NCI-H2196 (cell line): ENCODE measurements at regions not wholly inside any gene's neighbourhood (a gene's known extent, or its start where the extent isn't known, plus 50 kb on each side); places are given as distances from the start of the nearest gene placed in this dataset.
"Not testable (repeated sequence)": the region's sequence is repeated elsewhere in the genome, so short reads cannot be mapped to it uniquely, and the experiment has no call there.

ENCODE experiments used
- DNase-seq: peaks from one replicate; lab custom pipeline; 2025; ENCODE audit not compliant: unreplicated experiment; lab: John Stamatoyannopoulos, UW

DNA sequence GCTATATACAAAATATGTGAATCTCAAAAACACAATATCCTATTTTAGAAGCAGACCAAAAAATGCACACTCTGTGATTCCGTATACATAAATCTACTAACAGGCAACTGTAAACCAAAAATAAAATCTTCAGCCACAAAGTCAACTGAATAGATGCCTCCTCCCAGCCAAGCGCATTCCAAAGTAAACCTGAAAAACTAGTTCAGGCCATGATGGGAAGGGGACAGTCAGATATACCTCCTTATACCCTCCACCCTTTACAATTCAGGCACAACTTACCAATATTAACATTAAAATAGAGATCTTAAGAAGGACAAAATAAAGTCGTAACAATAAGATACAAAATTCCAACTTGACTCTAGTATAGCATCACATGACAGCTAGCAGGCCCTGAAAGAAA lies 1604.5 kb upstream of the NUDT12 start:
- no peak for DNase-seq

GRCh38 chr5:105163547-105163946 lies 1601.0 kb upstream of the NUDT12 start:
- no peak for DNase-seq

DNA sequence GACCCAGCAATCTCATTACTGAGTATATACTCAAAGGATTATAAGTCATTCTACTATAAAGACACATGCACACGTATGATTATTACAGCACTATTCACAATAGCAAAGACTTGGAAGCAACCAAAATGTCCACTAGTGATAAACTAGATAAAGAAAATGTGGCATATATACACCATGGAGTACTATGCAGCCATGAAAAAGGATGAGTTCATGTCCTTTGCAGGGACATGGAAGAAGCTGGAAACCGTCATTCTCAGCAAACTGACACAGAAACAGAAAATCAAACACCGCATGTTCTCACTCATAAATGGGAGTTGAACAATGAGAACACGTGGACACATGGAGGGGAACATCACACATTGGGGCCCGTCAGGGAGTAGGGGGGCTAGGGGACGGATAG lies 1600.0 kb upstream of the NUDT12 start:
- not testable (repeated sequence) for DNase-seq

- DNase-seq: no peak
These were observed 1595.9 kb upstream of the NUDT12 start for GRCh38 chr5:105158526-105158925.

- no peak for DNase-seq
These were observed 1587.7 kb upstream of the NUDT12 start for GRCh38 chr5:105150323-105150722.

DNA sequence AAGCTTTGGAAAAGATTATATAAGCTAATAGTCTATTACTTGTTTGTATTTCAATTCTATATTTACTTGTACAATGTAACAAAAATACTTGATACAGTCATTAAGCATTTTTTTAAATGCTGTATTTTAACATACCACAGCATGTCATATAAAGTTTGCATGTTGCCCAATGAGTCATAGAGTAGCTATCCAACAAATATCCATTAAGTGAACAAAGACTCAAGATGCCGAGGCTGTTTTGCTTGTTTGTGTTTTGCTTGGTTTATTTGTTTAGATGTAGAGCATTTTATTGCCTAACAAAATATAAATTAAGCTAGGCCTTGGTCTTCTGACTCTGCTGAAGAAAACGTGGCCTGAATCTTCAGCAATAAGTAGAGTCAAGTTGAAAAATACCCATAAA lies 1584.3 kb upstream of the NUDT12 start:
- no peak for DNase-seq

DNA sequence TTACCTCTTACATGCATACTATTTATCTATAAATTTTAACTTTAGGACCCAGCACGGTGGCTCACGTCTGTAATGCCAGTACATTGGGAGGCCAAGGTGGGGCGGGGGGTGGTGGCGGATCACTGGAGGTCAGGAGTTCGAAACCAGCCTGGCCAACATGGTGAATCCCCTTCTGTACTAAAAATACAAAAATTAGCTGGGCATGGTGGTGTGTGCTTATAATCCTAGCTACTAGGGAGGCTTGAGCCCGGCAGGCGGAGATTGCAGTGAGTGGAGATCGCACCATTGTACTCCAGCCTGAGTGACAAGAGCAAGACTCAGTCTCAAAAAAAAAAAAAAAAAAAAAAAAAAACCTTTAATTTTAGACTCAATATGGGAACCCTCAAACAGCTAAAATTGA lies 1582.6 kb upstream of the NUDT12 start:
- no peak for DNase-seq

DNA sequence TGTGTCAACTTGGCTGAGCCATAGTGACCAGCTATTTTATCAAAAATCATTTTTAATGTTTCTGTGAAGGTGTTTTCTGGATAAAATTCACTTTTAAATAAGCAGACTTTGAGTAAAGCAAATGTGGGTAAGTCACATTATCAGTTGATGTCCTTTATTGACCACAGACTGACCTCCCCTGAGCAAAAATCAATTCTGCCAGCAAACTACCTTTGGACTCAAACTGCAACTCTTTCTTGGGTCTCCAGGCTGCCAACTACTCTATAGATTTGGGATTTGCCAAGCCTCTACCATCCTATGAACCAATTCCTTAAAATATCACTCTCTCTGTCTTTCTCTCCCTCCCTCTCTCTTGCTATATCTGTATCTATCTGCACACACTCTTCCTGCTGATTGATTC lies 1571.7 kb upstream of the NUDT12 start:
- DNase-seq: no peak

DNA sequence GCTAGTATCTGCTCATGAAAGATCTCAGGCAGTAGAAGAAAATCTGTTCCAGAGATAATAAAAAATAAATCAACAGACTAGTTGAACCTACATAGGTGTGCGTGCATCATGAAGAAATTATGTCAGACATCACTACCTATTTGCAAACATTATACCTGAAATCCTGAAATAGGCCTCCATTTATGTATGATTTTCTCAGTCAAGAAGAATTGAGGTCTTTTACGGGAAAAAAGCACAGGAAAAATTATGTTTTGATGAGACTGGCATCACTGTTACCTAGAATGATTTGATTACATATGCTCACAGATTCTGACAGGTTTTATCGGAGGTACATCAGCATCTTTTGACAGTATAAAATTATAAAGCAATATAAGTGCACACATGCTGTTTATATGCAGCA lies 1570.5 kb upstream of the NUDT12 start:
- DNase-seq: no peak

GRCh38 chr5:105132581-105132980 lies 1570.0 kb upstream of the NUDT12 start:
- no peak for DNase-seq

DNA sequence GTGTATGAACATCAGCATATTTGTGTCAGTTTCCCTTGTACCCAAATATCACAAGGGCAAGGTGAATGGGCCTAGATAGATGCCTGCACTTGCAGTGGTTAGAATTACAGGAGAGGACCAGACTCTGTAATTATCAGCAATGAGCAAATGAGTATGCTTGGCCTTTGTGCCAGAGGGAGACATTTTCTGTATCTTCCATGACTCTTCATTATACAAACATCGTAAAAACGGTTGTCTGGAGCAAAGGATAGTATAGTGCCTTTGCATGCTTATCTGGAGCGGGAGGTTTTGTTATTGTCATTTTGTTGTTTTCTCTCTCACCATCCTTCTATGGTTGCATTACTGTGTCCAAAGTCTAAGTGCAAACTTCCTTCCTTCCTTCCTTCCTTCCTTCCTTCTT lies 1568.5 kb upstream of the NUDT12 start:
- DNase-seq: no peak

DNA sequence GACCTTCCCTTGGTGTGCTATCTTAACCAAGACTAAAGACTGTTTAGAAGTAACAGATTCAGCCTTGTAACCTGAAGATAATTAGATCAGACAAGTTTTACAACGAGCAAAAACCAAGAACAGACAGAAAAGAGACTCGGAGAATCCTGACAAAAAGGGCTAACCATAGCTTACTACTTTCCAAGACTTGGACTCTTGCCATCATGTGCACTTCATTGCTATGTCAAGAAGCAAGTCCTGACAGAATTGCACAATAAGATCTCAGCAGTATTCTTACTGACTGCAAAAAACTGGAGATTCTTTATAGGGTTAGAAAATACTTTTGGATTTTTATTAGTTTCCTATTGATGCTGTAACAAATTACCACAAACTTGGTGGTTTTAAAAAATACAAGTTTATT lies 1539.0 kb upstream of the NUDT12 start:
- no peak for DNase-seq

- no peak for DNase-seq
These were observed 1526.4 kb upstream of the NUDT12 start for GRCh38 chr5:105088961-105089360.

DNA sequence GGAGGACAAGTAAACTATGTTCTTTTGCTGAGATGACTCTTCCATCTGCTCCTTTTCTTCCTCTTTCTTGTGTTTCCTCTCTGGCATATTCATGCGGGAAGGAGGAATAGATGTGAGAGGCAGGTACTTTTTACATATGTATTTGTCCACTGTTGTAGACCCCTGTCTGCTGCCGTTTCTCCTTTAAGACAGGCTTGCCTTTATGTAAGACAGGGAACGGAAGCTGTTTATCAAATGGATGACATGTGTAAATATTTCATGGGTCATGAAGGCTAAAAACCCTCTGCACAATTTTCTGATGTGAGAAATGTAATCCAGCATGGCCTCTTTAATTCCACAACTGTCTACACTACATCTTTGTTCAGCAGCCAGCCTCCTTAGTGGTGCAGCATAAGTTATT lies 1525.5 kb upstream of the NUDT12 start:
- no peak for DNase-seq

- no peak for DNase-seq
These were observed 1495.3 kb upstream of the NUDT12 start for GRCh38 chr5:105057893-105058292.

- DNase-seq: no peak
These were observed 1494.4 kb upstream of the NUDT12 start for GRCh38 chr5:105057001-105057436.

DNA sequence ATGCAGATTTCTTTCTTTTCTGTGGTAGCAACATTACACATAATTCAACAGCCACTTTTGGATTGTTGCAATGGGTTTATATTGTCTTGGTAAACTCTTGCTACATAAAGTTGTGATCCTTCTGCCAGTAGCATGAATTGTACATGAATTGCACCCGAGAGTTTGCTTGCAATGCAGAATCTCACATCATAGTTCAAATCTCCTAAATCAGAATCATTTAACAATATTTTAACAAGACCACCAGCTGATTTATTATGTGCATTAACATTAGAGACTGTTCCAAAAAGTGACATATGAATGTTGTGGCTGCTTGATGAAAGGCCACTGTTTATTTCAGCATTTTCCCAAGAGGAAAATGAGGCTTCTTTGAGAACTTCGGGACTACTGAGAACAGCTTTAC lies 1491.8 kb upstream of the NUDT12 start:
- no peak for DNase-seq

DNA sequence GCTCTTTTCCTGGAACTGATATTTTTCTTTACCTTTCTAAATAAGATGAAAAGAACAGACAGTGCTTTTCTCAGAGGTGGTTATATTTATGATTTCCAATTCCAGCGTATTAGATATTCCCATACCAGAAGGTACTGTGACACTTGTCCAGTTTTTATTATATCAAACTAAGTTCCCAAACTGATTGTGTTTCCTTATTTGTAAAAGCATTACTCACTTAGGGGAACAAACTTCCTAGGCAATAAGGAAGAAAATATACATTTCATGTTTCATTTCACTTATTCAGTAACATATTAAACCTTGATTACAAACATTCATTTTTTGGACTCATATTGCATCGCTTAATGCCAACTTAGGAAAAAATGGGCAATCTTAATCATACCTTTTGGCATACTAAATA lies 1480.0 kb upstream of the NUDT12 start:
- DNase-seq: no peak

DNA sequence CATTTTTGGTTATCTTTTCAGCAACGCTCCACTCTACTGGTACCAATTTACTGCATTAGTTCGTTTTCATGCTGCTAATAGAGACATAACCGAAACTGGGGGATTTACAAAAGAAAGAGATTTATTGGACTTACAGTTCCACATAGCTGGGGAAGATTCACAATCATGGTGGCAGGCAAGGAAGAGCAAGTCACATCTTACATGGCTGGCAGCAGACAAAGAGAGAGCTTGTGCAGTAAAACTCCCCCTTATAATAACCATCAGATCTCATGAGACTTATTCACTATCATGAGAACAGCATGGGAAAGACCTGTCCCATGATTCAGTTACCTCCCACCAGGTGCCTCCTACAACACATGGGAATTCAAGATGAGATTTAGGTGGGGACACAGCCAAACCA lies 1474.2 kb upstream of the NUDT12 start:
- not testable (repeated sequence) for DNase-seq

DNA sequence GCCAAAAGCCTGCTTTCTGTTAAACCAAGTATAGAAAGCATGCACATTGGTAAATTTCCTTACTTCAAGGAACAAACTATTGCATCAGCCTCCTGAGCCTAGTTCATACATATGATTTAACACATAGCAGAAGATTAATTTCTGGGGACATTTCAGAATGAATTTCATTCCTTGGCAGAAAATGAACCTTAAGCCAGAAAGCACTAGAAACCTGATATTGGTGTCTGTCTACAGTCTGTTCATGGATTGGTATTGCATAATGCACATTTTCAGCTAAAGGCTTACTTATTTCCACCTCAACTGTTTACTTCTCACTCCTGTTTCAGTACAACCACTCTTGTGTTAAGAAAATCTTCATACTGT lies 1471.8 kb upstream of the NUDT12 start:
- DNase-seq: no peak

DNA sequence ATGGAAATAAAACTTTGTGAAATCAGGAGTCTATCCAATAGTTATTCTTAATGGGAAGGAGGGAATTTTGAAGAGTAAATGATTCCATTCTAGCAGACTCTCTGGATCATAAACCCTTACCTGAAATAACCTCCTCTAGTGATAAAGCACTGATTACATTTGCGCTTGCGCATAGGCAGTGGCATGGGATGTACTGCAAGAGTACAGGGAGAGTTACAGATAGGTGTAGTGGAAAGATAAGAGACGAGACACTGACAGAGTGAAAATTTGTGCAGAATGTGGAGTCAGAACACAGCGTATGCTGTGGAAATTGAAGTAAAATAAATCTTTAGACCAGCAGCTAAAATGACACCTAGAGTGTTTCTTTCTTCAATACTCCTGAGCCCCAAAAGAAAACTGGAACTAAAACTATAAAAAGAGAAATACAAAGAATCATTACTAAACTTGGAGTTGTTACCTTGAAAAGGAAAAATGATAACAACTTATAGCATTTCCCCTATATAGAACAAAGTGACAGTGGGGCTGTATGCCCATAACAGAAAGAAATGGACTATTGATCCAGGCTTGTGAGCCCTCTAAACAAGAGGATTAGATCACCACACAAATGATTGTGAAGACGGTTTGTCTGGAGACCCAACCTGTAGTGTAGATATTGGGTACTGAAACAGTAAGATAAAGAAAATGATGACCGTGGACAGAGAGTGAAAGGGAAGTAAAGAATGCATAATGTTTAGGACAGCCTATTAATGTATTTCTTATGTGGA lies 1471.2 kb upstream of the NUDT12 start:
- no peak for DNase-seq

DNA sequence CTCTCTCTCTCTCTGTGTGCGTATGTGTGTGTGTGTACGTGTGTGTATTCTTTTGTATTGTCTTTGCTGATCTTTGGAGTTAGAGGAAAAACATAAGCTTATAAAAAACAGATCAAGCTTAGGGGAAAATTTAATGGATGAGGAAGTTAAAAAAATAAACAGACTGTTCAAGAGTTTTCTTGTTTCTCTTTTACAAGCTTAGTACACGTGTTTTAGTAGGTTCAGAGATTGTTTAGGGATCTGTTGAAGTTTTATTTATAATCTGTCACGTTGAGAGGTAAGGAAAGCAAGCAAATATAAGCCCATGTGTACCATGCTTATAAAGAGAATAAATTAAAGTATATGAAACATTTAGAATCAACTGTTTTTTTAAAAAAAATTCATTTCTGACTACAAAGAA lies 1470.3 kb upstream of the NUDT12 start:
- no peak for DNase-seq

DNA sequence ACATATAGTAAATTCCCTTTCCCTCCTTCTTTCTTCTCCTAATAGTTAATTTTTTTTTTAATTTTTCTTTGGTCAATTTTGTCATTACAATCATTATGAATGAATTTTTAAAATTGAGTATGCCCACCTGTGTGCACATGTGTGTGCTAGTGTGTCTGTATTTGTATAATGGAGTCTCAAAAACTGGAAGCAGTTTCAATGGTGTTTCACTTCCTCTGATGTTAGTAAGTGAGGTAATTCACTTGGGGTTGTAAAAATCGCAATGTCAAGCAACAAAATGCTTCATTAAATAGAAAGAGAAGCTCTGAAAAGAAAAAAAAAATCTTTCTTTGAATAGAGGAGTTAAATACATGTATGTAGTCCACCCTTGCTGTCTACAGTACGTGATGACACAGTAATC lies 1467.6 kb upstream of the NUDT12 start:
- no peak for DNase-seq
